ENCODE measurements at regions not wholly inside any gene's neighbourhood (a gene's known extent, or its start where the extent isn't known, plus 50 kb on each side); places are given as distances from the start of the nearest gene placed in this dataset.

DNA sequence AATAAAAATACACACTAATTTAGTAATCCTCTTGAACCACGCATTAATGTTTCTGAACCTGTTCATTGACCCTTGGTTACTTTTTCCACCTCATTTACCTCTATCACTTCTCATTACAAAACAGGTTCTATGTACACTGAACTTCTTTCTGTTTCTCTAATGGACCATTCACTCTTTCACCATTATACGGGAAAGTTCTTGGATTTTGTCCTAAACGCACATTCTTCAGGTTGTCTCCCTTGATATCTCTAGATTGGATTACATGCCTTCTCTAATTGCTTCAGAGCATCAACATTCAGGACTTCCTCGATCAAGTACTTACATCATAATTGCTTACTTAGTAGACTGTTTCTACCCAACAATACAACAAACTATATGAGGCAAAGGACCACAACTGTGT lies 359.4 kb upstream of the FSTL5 start:
- no peak for TF ChIP-seq SUZ12 (IDR thresholded peaks at IDR 0.05; ENCODE audit: extremely low read depth, insufficient read depth, insufficient read length)
- TF ChIP-seq YY1 (IDR thresholded peaks at IDR 0.05; ENCODE audit: insufficient read depth, insufficient read length) = no peak

All from NT2/D1 (cell line).